HL-60 (cell line): ENCODE measurements at regions not wholly inside any gene's neighbourhood (a gene's known extent, or its start where the extent isn't known, plus 50 kb on each side); places are given as distances from the start of the nearest gene placed in this dataset.

Experiments used
- CTCF ChIP-seq: IDR thresholded peaks from one replicate; pipeline ENCODE4 v1.5.1; 2011; ENCODE audit warnings: low read length, control low read depth, inconsistent platforms; ENCODE audit not compliant: insufficient read depth
- TF ChIP-seq, protein P1 (sequence below): IDR thresholded peaks from 2 replicates; pipeline ENCODE4 v1.6.1; 2012; ENCODE audit warnings: low read depth; ENCODE audit not compliant: insufficient replicate concordance

DNA sequence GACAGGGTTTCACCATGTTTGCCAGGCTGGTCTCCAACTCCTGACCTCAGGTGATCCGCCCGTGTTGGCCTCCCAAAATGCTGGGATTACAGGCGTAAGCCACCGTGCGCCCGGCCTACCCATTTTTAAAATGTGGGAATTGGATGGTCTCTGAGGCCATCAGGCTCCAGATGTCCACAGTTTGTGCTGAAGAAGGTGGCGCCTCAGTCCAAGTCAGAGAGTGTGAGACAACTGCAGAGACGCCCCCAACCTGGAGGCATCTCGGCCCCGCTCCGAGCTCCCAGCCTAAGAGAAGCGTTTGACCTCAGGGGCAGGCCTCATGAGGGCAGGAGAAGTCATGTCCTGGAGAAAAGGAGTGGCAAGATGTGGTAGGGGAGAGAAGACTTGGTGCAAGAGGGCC, 146.5 kb downstream of the MRM1 start:
- TF ChIP-seq CTCF, result no peak
- TF ChIP-seq, protein P1, sequence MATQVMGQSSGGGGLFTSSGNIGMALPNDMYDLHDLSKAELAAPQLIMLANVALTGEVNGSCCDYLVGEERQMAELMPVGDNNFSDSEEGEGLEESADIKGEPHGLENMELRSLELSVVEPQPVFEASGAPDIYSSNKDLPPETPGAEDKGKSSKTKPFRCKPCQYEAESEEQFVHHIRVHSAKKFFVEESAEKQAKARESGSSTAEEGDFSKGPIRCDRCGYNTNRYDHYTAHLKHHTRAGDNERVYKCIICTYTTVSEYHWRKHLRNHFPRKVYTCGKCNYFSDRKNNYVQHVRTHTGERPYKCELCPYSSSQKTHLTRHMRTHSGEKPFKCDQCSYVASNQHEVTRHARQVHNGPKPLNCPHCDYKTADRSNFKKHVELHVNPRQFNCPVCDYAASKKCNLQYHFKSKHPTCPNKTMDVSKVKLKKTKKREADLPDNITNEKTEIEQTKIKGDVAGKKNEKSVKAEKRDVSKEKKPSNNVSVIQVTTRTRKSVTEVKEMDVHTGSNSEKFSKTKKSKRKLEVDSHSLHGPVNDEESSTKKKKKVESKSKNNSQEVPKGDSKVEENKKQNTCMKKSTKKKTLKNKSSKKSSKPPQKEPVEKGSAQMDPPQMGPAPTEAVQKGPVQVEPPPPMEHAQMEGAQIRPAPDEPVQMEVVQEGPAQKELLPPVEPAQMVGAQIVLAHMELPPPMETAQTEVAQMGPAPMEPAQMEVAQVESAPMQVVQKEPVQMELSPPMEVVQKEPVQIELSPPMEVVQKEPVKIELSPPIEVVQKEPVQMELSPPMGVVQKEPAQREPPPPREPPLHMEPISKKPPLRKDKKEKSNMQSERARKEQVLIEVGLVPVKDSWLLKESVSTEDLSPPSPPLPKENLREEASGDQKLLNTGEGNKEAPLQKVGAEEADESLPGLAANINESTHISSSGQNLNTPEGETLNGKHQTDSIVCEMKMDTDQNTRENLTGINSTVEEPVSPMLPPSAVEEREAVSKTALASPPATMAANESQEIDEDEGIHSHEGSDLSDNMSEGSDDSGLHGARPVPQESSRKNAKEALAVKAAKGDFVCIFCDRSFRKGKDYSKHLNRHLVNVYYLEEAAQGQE, result no peak
